ENCODE measurements at regions not wholly inside any gene's neighbourhood (a gene's known extent, or its start where the extent isn't known, plus 50 kb on each side); places are given as distances from the start of the nearest gene placed in this dataset.

GRCh38 chr6:156376091-156376490 is 401.1 kb upstream of the ARID1B start:
- Histone ChIP-seq H3K79me2 (no peaks in the 10 kb centered on the region), H3K36me3 (ENCODE audit: control insufficient read depth, insufficient read depth, low read length) (no peaks in the 10 kb centered on the region), H2AFZ (no peak overlapping the region), H3K4me1 (no peaks in the 10 kb centered on the region), H3K27me3 (ENCODE audit: control insufficient read depth, insufficient read depth, low read length) (no peaks in the 10 kb centered on the region), H3K4me3 (ENCODE audit: low read depth, low read length) (no peak overlapping the region), H3K9ac (no peak overlapping the region), H3K27ac (no peak overlapping the region), H3K4me2 (ENCODE audit: low read length) (no peak overlapping the region), H3K9me3 (ENCODE audit: control insufficient read depth, low read length) (no peaks in the 10 kb centered on the region)
- no peak for TF ChIP-seq CTCF (IDR thresholded peaks at IDR 0.05)

- no peak overlapping the region for H3K9ac ChIP-seq
- no peaks in the 10 kb centered on the region for H3K27me3 ChIP-seq (ENCODE audit: control insufficient read depth, insufficient read depth, low read length)
- no peak overlapping the region for H2AFZ ChIP-seq
- no peaks in the 10 kb centered on the region for H3K9me3 ChIP-seq (ENCODE audit: control insufficient read depth, low read length)
- no peak for TF ChIP-seq CTCF (IDR thresholded peaks at IDR 0.05)
- no peak overlapping the region for H3K4me2 ChIP-seq (ENCODE audit: low read length)
- no peaks in the 10 kb centered on the region for H3K4me1 ChIP-seq
- no peak overlapping the region for H3K4me3 ChIP-seq (ENCODE audit: low read depth, low read length)
- no peaks in the 10 kb centered on the region for H3K79me2 ChIP-seq
- H3K27ac ChIP-seq = no peak overlapping the region
- no peaks in the 10 kb centered on the region for H3K36me3 ChIP-seq (ENCODE audit: control insufficient read depth, insufficient read depth, low read length)
Measured at GRCh38 chr6:156359912-156360311, 417.3 kb upstream of the ARID1B start.

GRCh38 chr6:156352861-156353260 is 424.3 kb upstream of the ARID1B start:
- Histone ChIP-seq H3K9me3 (ENCODE audit: control insufficient read depth, low read length) (no peaks in the 10 kb centered on the region), H3K4me2 (ENCODE audit: low read length) (no peak overlapping the region), H3K4me3 (ENCODE audit: low read depth, low read length) (no peak overlapping the region), H3K27ac (no peak overlapping the region), H3K9ac (no peak overlapping the region), H3K79me2 (no peaks in the 10 kb centered on the region), H3K27me3 (ENCODE audit: control insufficient read depth, insufficient read depth, low read length) (no peaks in the 10 kb centered on the region), H2AFZ (no peak overlapping the region), H3K36me3 (ENCODE audit: control insufficient read depth, insufficient read depth, low read length) (no peaks in the 10 kb centered on the region), H3K4me1 (no peaks in the 10 kb centered on the region)
- no peak for TF ChIP-seq CTCF (IDR thresholded peaks at IDR 0.05)

- Histone ChIP-seq H3K27ac (no peak overlapping the region), H3K9ac (no peak overlapping the region), H3K9me3 (ENCODE audit: control insufficient read depth, low read length) (no peaks in the 10 kb centered on the region), H3K4me2 (ENCODE audit: low read length) (no peak overlapping the region), H3K36me3 (ENCODE audit: control insufficient read depth, insufficient read depth, low read length) (no peaks in the 10 kb centered on the region), H3K4me3 (ENCODE audit: low read depth, low read length) (no peak overlapping the region), H3K27me3 (ENCODE audit: control insufficient read depth, insufficient read depth, low read length) (no peaks in the 10 kb centered on the region), H3K4me1 (no peaks in the 10 kb centered on the region), H3K79me2 (no peaks in the 10 kb centered on the region), H2AFZ (no peak overlapping the region)
- TF ChIP-seq CTCF (IDR thresholded peaks at IDR 0.05) = no peak
Measured at GRCh38 chr6:156351346-156351966, 425.7 kb upstream of the ARID1B start.

GRCh38 chr6:156350337-156350736 is 426.8 kb upstream of the ARID1B start:
- no peaks in the 10 kb centered on the region for H3K36me3 ChIP-seq (ENCODE audit: control insufficient read depth, insufficient read depth, low read length)
- H3K27ac ChIP-seq = no peak overlapping the region
- no peaks in the 10 kb centered on the region for H3K27me3 ChIP-seq (ENCODE audit: control insufficient read depth, insufficient read depth, low read length)
- H3K4me3 ChIP-seq (ENCODE audit: low read depth, low read length) = no peak overlapping the region
- H3K4me2 ChIP-seq (ENCODE audit: low read length) = no peak overlapping the region
- no peaks in the 10 kb centered on the region for H3K4me1 ChIP-seq
- no peak overlapping the region for H2AFZ ChIP-seq
- H3K79me2 ChIP-seq = no peaks in the 10 kb centered on the region
- H3K9ac ChIP-seq = no peak overlapping the region
- TF ChIP-seq CTCF (IDR thresholded peaks at IDR 0.05) = no peak
- H3K9me3 ChIP-seq (ENCODE audit: control insufficient read depth, low read length) = no peaks in the 10 kb centered on the region
